Adrenal gland (tissue), 5 donors: ENCODE measurements at regions not wholly inside any gene's neighbourhood (a gene's known extent, or its start where the extent isn't known, plus 50 kb on each side); places are given as distances from the start of the nearest gene placed in this dataset.

Source experiments
- POLR2A ChIP-seq, 2 donors: fragments of 450-650 bp; IDR thresholded peaks; one replicate each; pipeline ENCODE4 v1.6.1; 2017; ENCODE audit warnings: antibody characterized with exemption in 2 of 2, mild to moderate bottlenecking in 2 of 2, moderate library complexity in 1 of 2
- TF ChIP-seq, protein P1 (sequence below), 6 experiments: fragments of 450-650 bp in 4 of 6; fragments of 200-600 bp in 2 of 6; sonication (generic) in 1 of 6; IDR thresholded peaks; 1 replicate in 5 of 6; 2 replicates in 1 of 6; pipeline versions ENCODE4 v1.5.1 to v1.8.0; 2016 to 2021; ENCODE audit warnings: antibody characterized with exemption in 6 of 6, mild to moderate bottlenecking in 2 of 6, moderate library complexity in 1 of 6
- donor health status: DM: no; HTN: no; CAD: no.

- TF ChIP-seq, protein P1, sequence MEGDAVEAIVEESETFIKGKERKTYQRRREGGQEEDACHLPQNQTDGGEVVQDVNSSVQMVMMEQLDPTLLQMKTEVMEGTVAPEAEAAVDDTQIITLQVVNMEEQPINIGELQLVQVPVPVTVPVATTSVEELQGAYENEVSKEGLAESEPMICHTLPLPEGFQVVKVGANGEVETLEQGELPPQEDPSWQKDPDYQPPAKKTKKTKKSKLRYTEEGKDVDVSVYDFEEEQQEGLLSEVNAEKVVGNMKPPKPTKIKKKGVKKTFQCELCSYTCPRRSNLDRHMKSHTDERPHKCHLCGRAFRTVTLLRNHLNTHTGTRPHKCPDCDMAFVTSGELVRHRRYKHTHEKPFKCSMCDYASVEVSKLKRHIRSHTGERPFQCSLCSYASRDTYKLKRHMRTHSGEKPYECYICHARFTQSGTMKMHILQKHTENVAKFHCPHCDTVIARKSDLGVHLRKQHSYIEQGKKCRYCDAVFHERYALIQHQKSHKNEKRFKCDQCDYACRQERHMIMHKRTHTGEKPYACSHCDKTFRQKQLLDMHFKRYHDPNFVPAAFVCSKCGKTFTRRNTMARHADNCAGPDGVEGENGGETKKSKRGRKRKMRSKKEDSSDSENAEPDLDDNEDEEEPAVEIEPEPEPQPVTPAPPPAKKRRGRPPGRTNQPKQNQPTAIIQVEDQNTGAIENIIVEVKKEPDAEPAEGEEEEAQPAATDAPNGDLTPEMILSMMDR (IDR thresholded peaks at IDR 0.05): no peak
- no peak for TF ChIP-seq POLR2A (IDR thresholded peaks at IDR 0.05)
Observed at GRCh38 chr13:88895261-88895941, 1224.2 kb downstream of the SLITRK5 start.
